PC-3 (cell line): ENCODE measurements at regions not wholly inside any gene's neighbourhood (a gene's known extent, or its start where the extent isn't known, plus 50 kb on each side); places are given as distances from the start of the nearest gene placed in this dataset.
"Not testable (repeated sequence)": the region's sequence is repeated elsewhere in the genome, so short reads cannot be mapped to it uniquely, and the experiment has no call there.

Source experiments
- ATAC-seq: fragments of 200-7000 bp; cut with Tn5 transposase; 2 replicates; pipeline ENCODE4 v1.9.1; 2020; ENCODE audit warnings: mild to moderate bottlenecking, moderate library complexity
- BruUV-seq: library from RNA; stranded (reverse); fragments of 400-500 nt; replicated peaks from 2 replicates; lab custom pipeline; 2021; lab: Mats Ljungman, UMichigan
- CTCF ChIA-PET: fragments of 300-600 bp; sonication (Branson Sonifier 250); formaldehyde crosslinking; loops from one replicate; lab custom pipeline; 2022; ENCODE audit warnings: antibody characterized with exemption; lab: Charles Lee
- POLR2A ChIA-PET: fragments of 300-600 bp; sonication (Branson Sonifier 250); formaldehyde crosslinking; loops from one replicate; lab custom pipeline; 2022; ENCODE audit warnings: antibody characterized with exemption; ENCODE audit not compliant: unreplicated experiment; lab: Charles Lee
- DNase-seq: peaks from one replicate; pipeline ENCODE4 v3.0.0-alpha.2; 2015
- H2AFZ ChIP-seq: fragments of 300-600 bp; sonication (generic); 2 replicates; pipeline ENCODE4 v1.6.0; 2016; ENCODE audit warnings: antibody characterized with exemption, low read length
- H3F3A ChIP-seq: fragments of 300-600 bp; sonication (generic); one replicate; pipeline ENCODE4 v1.6.0; 2017; ENCODE audit warnings: antibody characterized with exemption, low read length, control low read depth, mild to moderate bottlenecking; ENCODE audit not compliant: unreplicated experiment
- H3K27ac ChIP-seq: fragments of 300-600 bp; sonication (generic); 2 replicates; pipeline ENCODE4 v1.5.1; 2016; ENCODE audit warnings: mild to moderate bottlenecking, low read length
- H3K27me3 ChIP-seq: fragments of 300-600 bp; sonication (generic); 2 replicates; pipeline ENCODE4 v1.6.1; 2016; ENCODE audit warnings: low read length, mixed read lengths
- H3K36me3 ChIP-seq: fragments of 300-600 bp; sonication (generic); 2 replicates; pipeline ENCODE4 v1.6.1; 2016; ENCODE audit warnings: low read depth, mixed run types, low read length, mixed read lengths
- H3K4me1 ChIP-seq: fragments of 300-600 bp; sonication (generic); 2 replicates; pipeline ENCODE4 v1.5.1; 2016; ENCODE audit warnings: low read length; ENCODE audit not compliant: insufficient read depth
- H3K4me2 ChIP-seq: fragments of 300-600 bp; sonication (generic); 2 replicates; pipeline ENCODE4 v1.6.0; 2016; ENCODE audit warnings: low read length
- H3K4me3 ChIP-seq: fragments of 300-600 bp; sonication (generic); 2 replicates; pipeline ENCODE4 v1.5.1; 2016; ENCODE audit warnings: mild to moderate bottlenecking, low read length, mixed read lengths
- H3K79me2 ChIP-seq: fragments of 300-600 bp; sonication (generic); 2 replicates; pipeline ENCODE4 v1.6.1; 2017; ENCODE audit warnings: low read length, mixed read lengths
- H3K9ac ChIP-seq: fragments of 300-600 bp; sonication (generic); 2 replicates; pipeline ENCODE4 v1.6.0; 2016; ENCODE audit warnings: mild to moderate bottlenecking, low read length
- H3K9me2 ChIP-seq: fragments of 300-600 bp; sonication (generic); replicated peaks from 2 replicates; pipeline ENCODE4 v1.6.1; 2016; ENCODE audit warnings: mixed run types, low read length, mixed read lengths
- H3K9me3 ChIP-seq: fragments of 300-600 bp; sonication (generic); 2 replicates; pipeline ENCODE4 v1.6.1; 2016; ENCODE audit warnings: low read length, mixed read lengths
- H4K20me1 ChIP-seq: fragments of 300-600 bp; sonication (generic); 2 replicates; pipeline ENCODE4 v1.6.1; 2016; ENCODE audit warnings: low read length, mixed read lengths
- CTCF ChIP-seq: fragments of 300-600 bp; sonication (generic); conservative IDR thresholded peaks from 2 replicates; pipeline ENCODE4 v1.5.1; 2017; ENCODE audit warnings: antibody characterized with exemption, low read depth, mild to moderate bottlenecking, low read length
- EZH2 ChIP-seq: fragments of 300-600 bp; sonication (generic); IDR thresholded peaks from one replicate; pipeline ENCODE4 v1.6.1; 2017; ENCODE audit warnings: antibody characterized with exemption, mild to moderate bottlenecking, low read length; ENCODE audit not compliant: unreplicated experiment
- EZH2phosphoT487 ChIP-seq: fragments of 300-600 bp; sonication (generic); IDR thresholded peaks from 2 replicates; pipeline ENCODE4 v1.6.1; 2018; ENCODE audit warnings: mild to moderate bottlenecking, antibody characterized with exemption, low read length, borderline replicate concordance
- intact Hi-C: fragments of 100-400 bp; cut with micrococcal nuclease; formaldehyde crosslinking; loops from 2 replicates; pipeline ENCODE4 v1.9.0; 2023

DNA sequence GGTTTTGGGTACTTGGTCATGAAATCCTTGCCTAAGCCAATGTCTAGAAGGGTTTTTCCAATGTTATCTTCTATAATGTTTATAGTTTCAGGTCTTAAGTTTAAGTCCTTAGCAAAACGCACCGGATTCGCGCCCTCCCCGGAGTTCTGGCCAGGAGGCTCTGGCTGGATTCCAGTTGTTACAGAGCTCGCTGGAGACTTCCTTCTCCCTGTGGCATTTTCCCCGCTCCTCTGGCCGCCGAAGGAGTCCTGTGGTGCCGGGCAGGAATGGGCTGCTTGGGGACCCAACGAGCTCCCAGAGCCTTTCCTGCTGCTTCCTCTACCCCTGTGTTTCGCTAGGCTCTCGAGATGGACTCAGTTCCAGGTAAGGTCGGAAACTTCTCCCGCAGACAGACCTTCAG is 335.9 kb downstream of the AEBP2 start:
- Histone ChIP-seq H3F3A (no peaks in the 10 kb centered on the region), H3K4me3 (no peak overlapping the region), H3K4me1 (no peaks in the 10 kb centered on the region), H3K79me2 (no peaks in the 10 kb centered on the region), H3K9ac (no peak overlapping the region), H3K27me3 (no peaks in the 10 kb centered on the region), H2AFZ (no peak overlapping the region), H3K27ac (no peak overlapping the region), H3K9me2 (no peaks in the 10 kb centered on the region), H3K36me3 (no peaks in the 10 kb centered on the region), H3K4me2 (no peak overlapping the region), H3K9me3 (no peaks in the 10 kb centered on the region), H4K20me1 (no peaks in the 10 kb centered on the region)
- intact Hi-C loops, result no loop called here
- ChIA-PET POLR2A (no interaction called here), CTCF (no interaction called here)
- TF ChIP-seq CTCF, result no peak
- no peak for TF ChIP-seq EZH2phosphoT487
- no peak for TF ChIP-seq EZH2
- ATAC-seq (no peak), DNase-seq (no peak)
- no TSS peak for BruUV-seq

- H2AFZ ChIP-seq, H3F3A ChIP-seq, DNase-seq, H3K9ac ChIP-seq, H3K4me2 ChIP-seq, ATAC-seq, H3K36me3 ChIP-seq, H3K79me2 ChIP-seq, H3K4me1 ChIP-seq, H3K27ac ChIP-seq, BruUV-seq, CTCF ChIA-PET, H3K9me3 ChIP-seq, POLR2A ChIA-PET, intact Hi-C loops, H3K4me3 ChIP-seq, H3K9me2 ChIP-seq, H3K27me3 ChIP-seq, H4K20me1 ChIP-seq: not testable (repeated sequence)
Measured at GRCh38 chr12:19775976-19776375, 336.7 kb downstream of the AEBP2 start.

- ChIA-PET CTCF (interaction anchor here (0.6 kb wide), 1 partner anchor 602 kb away, joined by 3 read pairs; no protein-coding TSS in a partner anchor), POLR2A (no interaction called here)
- Histone ChIP-seq H3F3A (no peaks in the 10 kb centered on the region), H3K4me2 (no peak overlapping the region), H3K36me3 (no peaks in the 10 kb centered on the region), H3K4me3 (no peak overlapping the region), H4K20me1 (no peaks in the 10 kb centered on the region), H3K27ac (no peak overlapping the region), H3K27me3 (no peaks in the 10 kb centered on the region), H3K4me1 (no peaks in the 10 kb centered on the region), H3K9ac (no peak overlapping the region), H3K9me2 (no peaks in the 10 kb centered on the region), H3K9me3 (no peaks in the 10 kb centered on the region), H2AFZ (no peak overlapping the region), H3K79me2 (no peaks in the 10 kb centered on the region)
- intact Hi-C loops, result no loop called here
- DNase-seq (no peak), ATAC-seq (no peak)
- TF ChIP-seq CTCF (no peak), EZH2phosphoT487 (no peak), EZH2 (no peak)
- no TSS peak for BruUV-seq
Measured at GRCh38 chr12:19778172-19778571, 338.9 kb downstream of the AEBP2 start.
